Liver (tissue), 8 donors: ENCODE measurements at regions not wholly inside any gene's neighbourhood (a gene's known extent, or its start where the extent isn't known, plus 50 kb on each side); places are given as distances from the start of the nearest gene placed in this dataset.

Experiments
- DNase-seq: peaks from one replicate; pipeline ENCODE4 v3.0.0-alpha.2; 2017; ENCODE audit warnings: low spot score
- H3K27ac ChIP-seq, 2 donors: one replicate each; pipeline ENCODE4 v1.7.0; 2013; ENCODE audit warnings: inconsistent platforms in 2 of 2, low read length in 2 of 2, control low read depth in 1 of 2, low read depth in 1 of 2, mild to moderate bottlenecking in 1 of 2
- H3K27me3 ChIP-seq, 4 donors: one replicate each; pipeline versions ENCODE4 v1.6.1 to v1.7.0; 2013; ENCODE audit warnings: low read length in 3 of 4, inconsistent platforms in 1 of 4, mild to moderate bottlenecking in 1 of 4, moderate library complexity in 1 of 4; ENCODE audit not compliant: control insufficient read depth in 4 of 4, insufficient read depth in 4 of 4
- H3K36me3 ChIP-seq, 4 donors: one replicate each; pipeline versions ENCODE4 v1.6.1 to v1.7.0; 2013; ENCODE audit warnings: low read length in 3 of 4, mild to moderate bottlenecking in 3 of 4, low read depth in 1 of 4, moderate library complexity in 1 of 4; ENCODE audit not compliant: control insufficient read depth in 4 of 4, insufficient read depth in 3 of 4
- H3K4me1 ChIP-seq, 4 donors: one replicate each; pipeline versions ENCODE4 v1.6.1 to v1.7.0; 2013; ENCODE audit warnings: low read length in 3 of 4, mild to moderate bottlenecking in 3 of 4, moderate library complexity in 1 of 4; ENCODE audit not compliant: control insufficient read depth in 4 of 4, insufficient read depth in 4 of 4
- H3K4me3 ChIP-seq, 3 donors: one replicate each; pipeline versions ENCODE4 v1.6.1 to v1.7.0; 2013; ENCODE audit warnings: low read length in 3 of 3, control low read depth in 1 of 3, low read depth in 1 of 3, mild to moderate bottlenecking in 1 of 3
- H3K9ac ChIP-seq, 2 donors: one replicate each; pipeline ENCODE4 v1.7.0; 2013; ENCODE audit warnings: low read length in 2 of 2, mild to moderate bottlenecking in 2 of 2, moderate library complexity in 2 of 2, control low read depth in 1 of 2, low read depth in 1 of 2
- H3K9me3 ChIP-seq, 4 donors: one replicate each; pipeline versions ENCODE4 v1.6.1 to v1.7.0; 2013; ENCODE audit warnings: low read length in 3 of 4; ENCODE audit not compliant: control insufficient read depth in 4 of 4
- EGR1 ChIP-seq, 2 donors: IDR thresholded peaks; 2 replicates each; pipeline ENCODE4 v1.6.1; 2016 to 2018; ENCODE audit warnings: antibody characterized with exemption in 2 of 2, low read depth in 2 of 2
- FOXA1 ChIP-seq: IDR thresholded peaks from 2 replicates; pipeline ENCODE4 v1.6.1; 2016; ENCODE audit warnings: antibody characterized with exemption
- FOXA2 ChIP-seq: IDR thresholded peaks from 2 replicates; pipeline ENCODE4 v1.6.1; 2016; ENCODE audit warnings: antibody characterized with exemption
- GABPA ChIP-seq, 2 donors: IDR thresholded peaks in 1 of 2; conservative IDR thresholded peaks in 1 of 2; 2 replicates each; pipeline ENCODE4 v1.6.1; 2016; ENCODE audit warnings: antibody characterized with exemption in 2 of 2, mild to moderate bottlenecking in 1 of 2, moderate library complexity in 1 of 2
- HNF4A ChIP-seq, 2 donors: conservative IDR thresholded peaks; 2 replicates each; pipeline ENCODE4 v1.6.1; 2016; ENCODE audit warnings: antibody characterized with exemption in 2 of 2, mild to moderate bottlenecking in 2 of 2
- JUND ChIP-seq, 2 donors: IDR thresholded peaks; 2 replicates each; pipeline ENCODE4 v1.6.1; 2016; ENCODE audit warnings: antibody characterized with exemption in 2 of 2
- NR2F2 ChIP-seq: IDR thresholded peaks from 2 replicates; pipeline ENCODE4 v1.6.1; 2016; ENCODE audit warnings: antibody characterized with exemption
- RAD21 ChIP-seq, 2 donors: IDR thresholded peaks; 2 replicates each; pipeline ENCODE4 v1.6.1; 2016; ENCODE audit warnings: antibody characterized with exemption in 2 of 2, mild to moderate bottlenecking in 2 of 2
- REST ChIP-seq: IDR thresholded peaks from 2 replicates; pipeline ENCODE4 v1.6.1; 2016; ENCODE audit warnings: antibody characterized with exemption, mild to moderate bottlenecking
- RXRA ChIP-seq, 2 donors: IDR thresholded peaks; 2 replicates each; pipeline ENCODE4 v1.6.1; 2017 to 2018; ENCODE audit warnings: antibody characterized with exemption in 2 of 2, mild to moderate bottlenecking in 1 of 2
- SP1 ChIP-seq: IDR thresholded peaks from 2 replicates; pipeline ENCODE4 v1.6.1; 2018; ENCODE audit warnings: antibody characterized with exemption, mild to moderate bottlenecking
- TAF1 ChIP-seq: conservative IDR thresholded peaks from 2 replicates; pipeline ENCODE4 v1.6.1; 2016; ENCODE audit warnings: antibody characterized with exemption, mild to moderate bottlenecking
- YY1 ChIP-seq: IDR thresholded peaks from 2 replicates; pipeline ENCODE4 v1.6.1; 2016; ENCODE audit warnings: antibody characterized with exemption, mild to moderate bottlenecking
- WGBS: extraction: QIAGEN DNeasy Blood & Tissue Kit; methylation state at CpG from one replicate; pipeline ENCODE4 v1.1.7; 2013; 5-methylcytosine and 5-hydroxymethylcytosine counted together
- TF ChIP-seq, protein P1 (sequence below): IDR thresholded peaks from 2 replicates; pipeline ENCODE4 v1.6.1; 2016; ENCODE audit warnings: antibody characterized with exemption
- TF ChIP-seq, protein P2 (sequence below): fragments of 150-350 bp; IDR thresholded peaks from 2 replicates; pipeline ENCODE4 v1.5.1; 2017; ENCODE audit warnings: improper control_type of control experiment, low read depth, low read length; ENCODE audit not compliant: missing input control
- donor health status: healthy.
- donor health status: healthy.
- donor health status: healthy.
- donor health status: healthy.
- donor health status: healthy.

DNA sequence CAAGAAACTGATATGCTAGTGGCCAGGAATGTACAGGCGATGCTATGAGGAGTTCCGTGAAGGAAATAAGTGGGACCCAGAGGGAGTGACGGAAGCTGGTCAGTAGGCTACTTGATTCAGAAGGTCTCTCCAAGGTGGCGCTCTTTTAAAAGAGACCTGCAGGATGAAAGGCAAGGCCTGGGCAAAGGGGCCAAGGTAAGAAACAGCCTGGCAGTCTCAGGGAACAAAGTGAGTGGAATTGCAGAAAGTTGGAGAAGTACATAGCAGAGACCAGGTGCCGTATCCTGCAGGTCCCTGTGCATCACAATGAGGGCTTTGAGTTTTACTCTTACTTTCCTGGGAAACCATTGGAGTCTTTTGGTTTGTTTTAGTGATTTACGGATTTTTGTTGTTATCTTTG lies 905.6 kb downstream of the BCL11B start (continued):
- TF ChIP-seq, protein P1, sequence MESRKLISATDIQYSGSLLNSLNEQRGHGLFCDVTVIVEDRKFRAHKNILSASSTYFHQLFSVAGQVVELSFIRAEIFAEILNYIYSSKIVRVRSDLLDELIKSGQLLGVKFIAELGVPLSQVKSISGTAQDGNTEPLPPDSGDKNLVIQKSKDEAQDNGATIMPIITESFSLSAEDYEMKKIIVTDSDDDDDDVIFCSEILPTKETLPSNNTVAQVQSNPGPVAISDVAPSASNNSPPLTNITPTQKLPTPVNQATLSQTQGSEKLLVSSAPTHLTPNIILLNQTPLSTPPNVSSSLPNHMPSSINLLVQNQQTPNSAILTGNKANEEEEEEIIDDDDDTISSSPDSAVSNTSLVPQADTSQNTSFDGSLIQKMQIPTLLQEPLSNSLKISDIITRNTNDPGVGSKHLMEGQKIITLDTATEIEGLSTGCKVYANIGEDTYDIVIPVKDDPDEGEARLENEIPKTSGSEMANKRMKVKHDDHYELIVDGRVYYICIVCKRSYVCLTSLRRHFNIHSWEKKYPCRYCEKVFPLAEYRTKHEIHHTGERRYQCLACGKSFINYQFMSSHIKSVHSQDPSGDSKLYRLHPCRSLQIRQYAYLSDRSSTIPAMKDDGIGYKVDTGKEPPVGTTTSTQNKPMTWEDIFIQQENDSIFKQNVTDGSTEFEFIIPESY = no peak
- TF ChIP-seq FOXA1 = no peak

- Histone ChIP-seq H3K27ac (no peak overlapping the region), H3K4me1 (no peaks in the 10 kb centered on the region), H3K9me3 (no peaks in the 10 kb centered on the region), H3K4me3 (no peak overlapping the region), H3K36me3 (no peaks in the 10 kb centered on the region), H3K9ac (no peak overlapping the region), H3K27me3 (no peaks in the 10 kb centered on the region)
- TF ChIP-seq EGR1 (IDR thresholded peaks at IDR 0.05; ENCODE audit: low read depth in 2 of 2) (no peak), RXRA (IDR thresholded peaks at IDR 0.05) (no peak), GABPA (IDR thresholded peaks at IDR 0.05 in 1 of 2, conservative IDR thresholded peaks at IDR 0.05 in 1 of 2) (no peak), JUND (IDR thresholded peaks at IDR 0.05) (no peak), HNF4A (conservative IDR thresholded peaks at IDR 0.05) (no peak), REST (no peak), FOXA2 (no peak), TAF1 (no peak), SP1 (no peak), RAD21 (IDR thresholded peaks at IDR 0.05) (no peak)
- 65% methylated on average over 1 of the region's 1 CpG for WGBS
- no peak for DNase-seq
Measured at GRCh38 chr14:98368221-98368620, 903.8 kb downstream of the BCL11B start.

- no peak overlapping the region for H3K9ac ChIP-seq
- H3K36me3 ChIP-seq = no peaks in the 10 kb centered on the region
- WGBS = 66% methylated on average over 3 of the region's 3 CpGs
- no peaks in the 10 kb centered on the region for H3K4me1 ChIP-seq
- H3K4me3 ChIP-seq = no peak overlapping the region
- no peak for DNase-seq
- TF ChIP-seq EGR1 (IDR thresholded peaks at IDR 0.05; ENCODE audit: low read depth in 2 of 2) (no peak), FOXA2 (no peak), YY1 (no peak), NR2F2 (no peak), HNF4A (conservative IDR thresholded peaks at IDR 0.05) (no peak)
- TF ChIP-seq, protein P2, sequence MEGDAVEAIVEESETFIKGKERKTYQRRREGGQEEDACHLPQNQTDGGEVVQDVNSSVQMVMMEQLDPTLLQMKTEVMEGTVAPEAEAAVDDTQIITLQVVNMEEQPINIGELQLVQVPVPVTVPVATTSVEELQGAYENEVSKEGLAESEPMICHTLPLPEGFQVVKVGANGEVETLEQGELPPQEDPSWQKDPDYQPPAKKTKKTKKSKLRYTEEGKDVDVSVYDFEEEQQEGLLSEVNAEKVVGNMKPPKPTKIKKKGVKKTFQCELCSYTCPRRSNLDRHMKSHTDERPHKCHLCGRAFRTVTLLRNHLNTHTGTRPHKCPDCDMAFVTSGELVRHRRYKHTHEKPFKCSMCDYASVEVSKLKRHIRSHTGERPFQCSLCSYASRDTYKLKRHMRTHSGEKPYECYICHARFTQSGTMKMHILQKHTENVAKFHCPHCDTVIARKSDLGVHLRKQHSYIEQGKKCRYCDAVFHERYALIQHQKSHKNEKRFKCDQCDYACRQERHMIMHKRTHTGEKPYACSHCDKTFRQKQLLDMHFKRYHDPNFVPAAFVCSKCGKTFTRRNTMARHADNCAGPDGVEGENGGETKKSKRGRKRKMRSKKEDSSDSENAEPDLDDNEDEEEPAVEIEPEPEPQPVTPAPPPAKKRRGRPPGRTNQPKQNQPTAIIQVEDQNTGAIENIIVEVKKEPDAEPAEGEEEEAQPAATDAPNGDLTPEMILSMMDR = no peak
- no peaks in the 10 kb centered on the region for H3K27me3 ChIP-seq
- no peak overlapping the region for H3K27ac ChIP-seq
- no peaks in the 10 kb centered on the region for H3K9me3 ChIP-seq
Measured at GRCh38 chr14:98368916-98369315, 903.1 kb downstream of the BCL11B start.
